Smooth muscle cell (in vitro differentiated cells): ENCODE measurements at regions not wholly inside any gene's neighbourhood (a gene's known extent, or its start where the extent isn't known, plus 50 kb on each side); places are given as distances from the start of the nearest gene placed in this dataset.

Experiments used
- DNase-seq: peaks from one replicate; lab custom pipeline; 2025; ENCODE audit not compliant: unreplicated experiment; lab: John Stamatoyannopoulos, UW
- H2AFZ ChIP-seq: fragments of 200-600 bp; sonication (generic); 2 replicates; pipeline ENCODE4 v1.6.0; 2016; ENCODE audit warnings: antibody characterized with exemption, low read depth, mild to moderate bottlenecking
- H3F3A ChIP-seq: fragments of 200-600 bp; sonication (generic); 2 replicates; pipeline ENCODE4 v1.6.0; 2017; ENCODE audit warnings: antibody characterized with exemption, low read depth
- H3K27ac ChIP-seq: fragments of 200-600 bp; sonication (generic); 2 replicates; pipeline ENCODE4 v1.5.1; 2016; ENCODE audit warnings: low read depth, mild to moderate bottlenecking
- H3K27me3 ChIP-seq: fragments of 200-600 bp; sonication (generic); 2 replicates; pipeline ENCODE4 v1.6.1; 2016; ENCODE audit warnings: low read depth, mild to moderate bottlenecking
- H3K36me3 ChIP-seq: fragments of 200-600 bp; sonication (generic); 2 replicates; pipeline ENCODE4 v1.5.1; 2016; ENCODE audit warnings: low read depth
- H3K4me1 ChIP-seq: fragments of 200-600 bp; sonication (generic); 2 replicates; pipeline ENCODE4 v1.5.1; 2016; ENCODE audit warnings: low read depth
- H3K4me2 ChIP-seq: fragments of 200-600 bp; sonication (generic); 2 replicates; pipeline ENCODE4 v1.6.0; 2016; ENCODE audit warnings: mild to moderate bottlenecking
- H3K4me3 ChIP-seq: fragments of 200-600 bp; sonication (generic); 2 replicates; pipeline ENCODE4 v1.5.1; 2016; ENCODE audit warnings: mild to moderate bottlenecking
- H3K79me2 ChIP-seq: fragments of 200-600 bp; sonication (generic); 2 replicates; pipeline ENCODE4 v1.6.0; 2016; ENCODE audit warnings: low read depth, mild to moderate bottlenecking
- H3K9ac ChIP-seq: fragments of 200-600 bp; sonication (generic); 2 replicates; pipeline ENCODE4 v1.6.0; 2016; ENCODE audit warnings: low read depth
- H3K9me3 ChIP-seq: fragments of 200-600 bp; sonication (generic); replicated peaks from 2 replicates; pipeline ENCODE4 v1.5.1; 2016; ENCODE audit warnings: low read depth
- H4K20me1 ChIP-seq: fragments of 200-600 bp; sonication (generic); 2 replicates; pipeline ENCODE4 v1.6.0; 2016; ENCODE audit warnings: low read depth
- CTCF ChIP-seq: fragments of 200-600 bp; sonication (generic); IDR thresholded peaks from 2 replicates; pipeline ENCODE4 v1.5.1; 2017; ENCODE audit warnings: borderline replicate concordance, mild to moderate bottlenecking, antibody characterized with exemption; ENCODE audit not compliant: insufficient read depth, poor library complexity, severe bottlenecking
- WGBS: methylation state at CpG from one replicate; pipeline ENCODE4 v1.1.7; 2016; ENCODE audit warnings: low lambda C conversion rate; 5-methylcytosine and 5-hydroxymethylcytosine counted together

DNA sequence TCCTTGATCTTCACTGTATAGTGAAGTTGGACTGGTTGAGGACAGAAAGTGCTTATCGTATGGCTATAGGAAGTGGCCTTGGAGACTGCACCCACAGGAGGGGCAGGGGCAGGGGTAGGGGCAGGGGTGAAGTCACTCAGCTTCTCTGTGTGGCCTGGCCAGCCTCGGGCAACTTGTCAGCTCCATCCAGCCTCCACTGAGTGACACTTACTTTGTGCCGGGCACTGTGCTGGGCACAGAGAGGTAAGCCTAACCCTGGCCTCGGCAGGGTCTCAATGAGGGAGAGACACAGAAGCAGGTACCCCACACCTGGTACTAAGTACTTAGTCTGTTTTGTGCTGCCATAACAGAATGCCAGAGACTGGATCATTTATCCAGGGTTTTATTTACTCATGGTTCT lies 99.3 kb upstream of the CTBP2 start:
- H3K27me3 ChIP-seq = no peaks in the 10 kb centered on the region
- no peak overlapping the region for H3K4me3 ChIP-seq
- no peaks in the 10 kb centered on the region for H3K36me3 ChIP-seq
- no peak for TF ChIP-seq CTCF
- H3K4me2 ChIP-seq = no peak overlapping the region
- H3K27ac ChIP-seq = no peak overlapping the region
- H3K4me1 ChIP-seq = no peaks in the 10 kb centered on the region
- no peaks in the 10 kb centered on the region for H3K9me3 ChIP-seq
- no peak overlapping the region for H2AFZ ChIP-seq
- no peak overlapping the region for H3K9ac ChIP-seq
- no peaks in the 10 kb centered on the region for H3K79me2 ChIP-seq
- H4K20me1 ChIP-seq = no peaks in the 10 kb centered on the region
- DNase-seq = no peak
- WGBS = 96% methylated on average over 4 of the region's 4 CpGs
- no peaks in the 10 kb centered on the region for H3F3A ChIP-seq

DNA sequence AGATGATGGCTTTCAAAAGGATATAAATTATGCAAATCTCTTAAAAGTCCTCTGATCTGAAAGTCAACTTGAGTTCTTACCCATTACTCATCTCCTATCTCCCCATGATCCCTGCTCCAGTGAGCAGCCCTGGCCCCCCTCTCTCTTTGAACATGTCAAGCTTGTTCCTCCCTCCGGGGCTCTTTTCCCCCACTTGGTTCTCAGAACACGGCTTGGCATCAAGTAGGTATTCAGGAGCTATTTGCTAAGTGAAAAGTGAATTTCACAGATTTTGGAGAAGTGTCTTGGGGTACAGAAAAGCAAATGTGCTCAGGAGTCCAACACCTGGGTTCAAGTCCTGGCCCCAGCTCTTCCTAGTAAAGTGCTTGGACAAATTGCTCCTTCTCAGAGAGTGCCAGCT lies 98.3 kb upstream of the CTBP2 start:
- TF ChIP-seq CTCF = no peak
- no peaks in the 10 kb centered on the region for H4K20me1 ChIP-seq
- H3K4me2 ChIP-seq = no peak overlapping the region
- H3K79me2 ChIP-seq = no peaks in the 10 kb centered on the region
- H3K9me3 ChIP-seq = no peaks in the 10 kb centered on the region
- H3K27ac ChIP-seq = no peak overlapping the region
- H3K4me1 ChIP-seq = no peaks in the 10 kb centered on the region
- no peak for DNase-seq
- H2AFZ ChIP-seq = no peak overlapping the region
- H3F3A ChIP-seq = no peaks in the 10 kb centered on the region
- no peaks in the 10 kb centered on the region for H3K27me3 ChIP-seq
- no peak overlapping the region for H3K4me3 ChIP-seq
- WGBS = 76% methylated on average over 2 of the region's 2 CpGs
- no peaks in the 10 kb centered on the region for H3K36me3 ChIP-seq
- H3K9ac ChIP-seq = no peak overlapping the region

- Histone ChIP-seq H3K79me2 (no peaks in the 10 kb centered on the region), H4K20me1 (no peaks in the 10 kb centered on the region), H3K4me1 (no peaks in the 10 kb centered on the region), H3K9ac (no peak overlapping the region), H3F3A (no peaks in the 10 kb centered on the region), H3K9me3 (no peaks in the 10 kb centered on the region), H2AFZ (no peak overlapping the region), H3K4me2 (no peak overlapping the region), H3K27ac (no peak overlapping the region), H3K27me3 (no peaks in the 10 kb centered on the region), H3K36me3 (no peaks in the 10 kb centered on the region), H3K4me3 (no peak overlapping the region)
- no peak for DNase-seq
- no peak for TF ChIP-seq CTCF
- WGBS = 74% methylated on average over 12 of the region's 12 CpGs
These were observed 97.3 kb upstream of the CTBP2 start for GRCh38 chr10:125257521-125258108.

DNA sequence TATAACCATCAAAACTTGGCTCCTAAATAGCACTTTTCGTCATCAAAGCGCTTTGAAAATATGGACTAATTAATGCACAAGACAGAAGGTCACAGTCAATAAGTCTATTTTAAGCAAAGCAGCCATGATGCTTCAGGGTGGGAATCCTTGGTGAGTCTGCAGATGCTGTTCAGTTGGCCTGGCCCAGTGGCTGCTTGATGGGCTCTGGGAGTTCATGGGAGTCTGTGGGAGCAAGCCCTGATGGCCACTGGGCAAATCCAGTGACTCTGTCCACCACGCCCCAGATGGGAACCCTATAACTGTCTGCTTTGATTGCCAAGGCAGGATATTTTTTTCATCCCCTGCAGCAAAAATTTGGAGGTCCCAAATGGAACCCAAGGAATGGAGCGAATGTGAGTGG lies 95.7 kb upstream of the CTBP2 start:
- H3K27me3 ChIP-seq = no peaks in the 10 kb centered on the region
- H3K9ac ChIP-seq = no peak overlapping the region
- DNase-seq = no peak
- no peaks in the 10 kb centered on the region for H3K4me1 ChIP-seq
- H3K36me3 ChIP-seq = no peaks in the 10 kb centered on the region
- H4K20me1 ChIP-seq = no peaks in the 10 kb centered on the region
- H3K4me2 ChIP-seq = no peak overlapping the region
- no peak overlapping the region for H2AFZ ChIP-seq
- H3F3A ChIP-seq = no peaks in the 10 kb centered on the region
- 79% methylated on average over 4 of the region's 4 CpGs for WGBS
- no peak overlapping the region for H3K4me3 ChIP-seq
- no peak for TF ChIP-seq CTCF
- no peaks in the 10 kb centered on the region for H3K9me3 ChIP-seq
- H3K79me2 ChIP-seq = no peaks in the 10 kb centered on the region
- no peak overlapping the region for H3K27ac ChIP-seq
